GM12878 (cell line): ENCODE measurements at regions not wholly inside any gene's neighbourhood (a gene's known extent, or its start where the extent isn't known, plus 50 kb on each side); places are given as distances from the start of the nearest gene placed in this dataset.

ENCODE experiments used
- ATAC-seq: fragments of 200-7000 bp; cut with Tn5 transposase; 3 replicates; pipeline ENCODE4 v1.9.1; 2020; ENCODE audit warnings: mild to moderate bottlenecking, moderate library complexity
- BruUV-seq: library from RNA; stranded (reverse); fragments of 400-500 nt; replicated peaks from 2 replicates; lab custom pipeline; 2021; lab: Mats Ljungman, UMichigan
- CTCF ChIA-PET: fragments of 300-600 bp; sonication (Branson Sonifier 250); formaldehyde crosslinking; extraction: SDS; loops from one replicate; lab custom pipeline; 2021; ENCODE audit warnings: inconsistent platforms; lab: Yijun Ruan, JAX
- POLR2A ChIA-PET: fragments of 350-600 bp; formaldehyde crosslinking; extraction: SDS; loops from one replicate; lab custom pipeline; 2021; ENCODE audit warnings: inconsistent platforms; lab: Charles Lee
- RAD21 ChIA-PET: fragments of 300-600 bp; sonication (Branson Sonifier 250); formaldehyde crosslinking; loops from one replicate; lab custom pipeline; 2023; ENCODE audit warnings: antibody characterized with exemption; ENCODE audit not compliant: unreplicated experiment; lab: Charles Lee
- SMC1A ChIA-PET: fragments of 300-600 bp; sonication (Branson Sonifier 250); formaldehyde crosslinking; loops from one replicate; lab custom pipeline; 2023; ENCODE audit not compliant: unreplicated experiment, uncharacterized antibody; lab: Charles Lee
- DNase-seq: peaks from one replicate; pipeline ENCODE4 v3.0.0-alpha.2; 2011; ENCODE audit warnings: low read depth, low spot score
- FAIRE-seq: peaks from 3 replicates; lab custom pipeline; 2011; peaks lifted over from hg19 to GRCh38; lab: Jason Lieb, UNC
- H2AFZ ChIP-seq: 2 replicates; pipeline ENCODE4 v1.6.0; 2011; ENCODE audit warnings: low read depth, low read length, control low read depth; ENCODE audit not compliant: control insufficient read depth
- H3K27ac ChIP-seq: 2 replicates; pipeline ENCODE4 v1.5.1; 2011; ENCODE audit warnings: control low read depth; ENCODE audit not compliant: control insufficient read depth, insufficient read depth
- H3K27me3 ChIP-seq, 2 experiments: replicated peaks in 1 of 2; 2 replicates each; pipeline versions ENCODE4 v1.6.0 to v1.6.1; 2011; ENCODE audit warnings: low read length in 1 of 2; ENCODE audit not compliant: control insufficient read depth in 2 of 2, insufficient read depth in 2 of 2
- H3K36me3 ChIP-seq, 2 experiments: 2 replicates each; pipeline ENCODE4 v1.5.1; 2011; ENCODE audit warnings: low read length in 1 of 2; ENCODE audit not compliant: control insufficient read depth in 2 of 2, insufficient read depth in 2 of 2
- H3K4me1 ChIP-seq: 2 replicates; pipeline ENCODE4 v1.6.1; 2011; ENCODE audit warnings: mild to moderate bottlenecking, low read length, moderate library complexity, mixed read lengths; ENCODE audit not compliant: control insufficient read depth, insufficient read depth
- H3K4me2 ChIP-seq: 2 replicates; pipeline ENCODE4 v1.6.0; 2011; ENCODE audit warnings: control low read depth; ENCODE audit not compliant: control insufficient read depth, insufficient read depth
- H3K4me3 ChIP-seq: fragments of 200-600 bp; sonication (generic); 2 replicates; pipeline ENCODE4 v1.5.1; 2016
- H3K79me2 ChIP-seq: 2 replicates; pipeline ENCODE4 v1.6.0; 2011; ENCODE audit warnings: low read length; ENCODE audit not compliant: control insufficient read depth, insufficient read depth
- H3K9ac ChIP-seq: 2 replicates; pipeline ENCODE4 v1.8.0; 2011; ENCODE audit warnings: low read length, control low read depth, mixed read lengths; ENCODE audit not compliant: control insufficient read depth, insufficient read depth
- H3K9me3 ChIP-seq: replicated peaks from 3 replicates; pipeline ENCODE4 v1.5.1; 2011; ENCODE audit warnings: mild to moderate bottlenecking, low read length; ENCODE audit not compliant: control insufficient read depth, insufficient read depth
- H4K20me1 ChIP-seq: 2 replicates; pipeline ENCODE4 v1.6.0; 2011; ENCODE audit not compliant: control insufficient read depth, insufficient read depth
- BCLAF1 ChIP-seq: fragments of 450-650 bp; IDR thresholded peaks from 2 replicates; pipeline ENCODE4 v1.6.1; 2017; ENCODE audit warnings: antibody characterized with exemption, mild to moderate bottlenecking, moderate library complexity
- BHLHE40 ChIP-seq, 2 experiments: fragments of 450-650 bp in 1 of 2; IDR thresholded peaks; 2 replicates each; pipeline ENCODE4 v1.6.1; 2011 to 2017; ENCODE audit warnings: low read depth in 2 of 2, borderline replicate concordance in 1 of 2, improper control_type of control experiment in 1 of 2, low read length in 1 of 2, mild to moderate bottlenecking in 1 of 2
- HSF1 ChIP-seq: fragments of 150-350 bp; IDR thresholded peaks from 2 replicates; pipeline ENCODE4 v1.6.1; 2014; ENCODE audit warnings: mild to moderate bottlenecking, low read depth, low read length
- MLLT1 ChIP-seq: fragments of 450-650 bp; IDR thresholded peaks from 2 replicates; pipeline ENCODE4 v1.6.1; 2016; ENCODE audit warnings: mild to moderate bottlenecking
- RELA ChIP-seq: fragments of 450-650 bp; IDR thresholded peaks from 2 replicates; pipeline ENCODE4 v1.8.0; 2014; ENCODE audit warnings: borderline replicate concordance; ENCODE audit not compliant: partially characterized antibody
- TARDBP ChIP-seq: IDR thresholded peaks from 2 replicates; pipeline ENCODE4 v1.6.1; 2016; ENCODE audit warnings: borderline replicate concordance
- TCF3 ChIP-seq: IDR thresholded peaks from 2 replicates; pipeline ENCODE4 v1.6.1; 2012; ENCODE audit warnings: low read depth, mild to moderate bottlenecking, low read length, borderline replicate concordance; ENCODE audit not compliant: insufficient read depth
- USF2 ChIP-seq: IDR thresholded peaks from 2 replicates; pipeline ENCODE4 v1.6.1; 2011; ENCODE audit warnings: low read depth, low read length, improper control_type of control experiment, borderline replicate concordance
- ZBTB40 ChIP-seq: fragments of 450-650 bp; IDR thresholded peaks from 2 replicates; pipeline ENCODE4 v1.6.1; 2016; ENCODE audit warnings: mild to moderate bottlenecking, moderate library complexity, borderline replicate concordance
- ZZZ3 ChIP-seq: IDR thresholded peaks from 2 replicates; pipeline ENCODE4 v1.6.1; 2011; ENCODE audit warnings: low read depth; ENCODE audit not compliant: control insufficient read depth, insufficient read length
- WGBS: methylation state at CpG from one replicate; pipeline ENCODE4 v1.1.6; 2016; ENCODE audit warnings: low lambda C conversion rate; ENCODE audit not compliant: insufficient replicate concordance, insufficient coverage; ENCODE audit errors: missing lambda C conversion rate; 5-methylcytosine and 5-hydroxymethylcytosine counted together
- in situ Hi-C: fragments of 300-500 bp; cut with MboI; formaldehyde crosslinking; loops from 9 replicates; pipeline ENCODE4 v1.14.3; 2018; ENCODE audit warnings: mixed read lengths
- intact Hi-C: fragments of 100-400 bp; cut with micrococcal nuclease; formaldehyde crosslinking; loops from one replicate; pipeline ENCODE4 v1.14.2; 2022; ENCODE audit not compliant: unreplicated experiment

- BruUV-seq: no TSS peak
- POLR2A ChIA-PET: no interaction called here
- no peak for ATAC-seq
- TF ChIP-seq HSF1 (no peak), USF2 (no peak), BCLAF1 (no peak), TARDBP (no peak), ZZZ3 (no peak), TCF3 (no peak), ZBTB40 (no peak), RELA (no peak), BHLHE40 (IDR thresholded peaks at IDR 0.05; ENCODE audit: borderline replicate concordance in 1 of 2, low read depth in 2 of 2, low read length in 1 of 2) (no peak), MLLT1 (no peak)
Observed at GRCh38 chr14:23787436-23787835, 151.3 kb downstream of the DHRS2 start.

More at GRCh38 chr14:23787436-23787835, 151.3 kb downstream of the DHRS2 start:
- H3K27ac ChIP-seq: no peak overlapping the region
- ChIA-PET CTCF (no interaction called here), SMC1A (interaction anchor here (1.8 kb wide), 1 partner anchor 15 kb away, joined by 6 read pairs; no protein-coding TSS in a partner anchor), RAD21 (no interaction called here)
- H3K79me2 ChIP-seq: no peaks in the 10 kb centered on the region
- no peak overlapping the region for H3K9ac ChIP-seq
- DNase-seq: no peak
- H3K4me2 ChIP-seq: no peak overlapping the region
- WGBS: 0% methylated on average over 1 of the region's 1 CpG
- no peaks in the 10 kb centered on the region for H3K27me3 ChIP-seq
- H3K36me3 ChIP-seq: no peaks in the 10 kb centered on the region
- H3K4me3 ChIP-seq: no peak overlapping the region
- H2AFZ ChIP-seq: no peak overlapping the region
- H4K20me1 ChIP-seq: no peaks in the 10 kb centered on the region
- no peaks in the 10 kb centered on the region for H3K9me3 ChIP-seq
- in situ Hi-C loops (no loop called here), intact Hi-C loops (no loop called here)
- no peaks in the 10 kb centered on the region for H3K4me1 ChIP-seq
- no peak for FAIRE-seq
